Hepatocyte (in vitro differentiated cells): ENCODE measurements at regions not wholly inside any gene's neighbourhood (a gene's known extent, or its start where the extent isn't known, plus 50 kb on each side); places are given as distances from the start of the nearest gene placed in this dataset. TPM values are rescaled to one million over a fixed set of nuclear protein-coding genes. Genes with fewer than 3 reads are reported as not detected.
"Not testable (repeated sequence)": the region's sequence is repeated elsewhere in the genome, so short reads cannot be mapped to it uniquely, and the experiment has no call there.

Experiments
- DNase-seq: peaks from one replicate; pipeline ENCODE4 v3.0.0-alpha.2; 2016; ENCODE audit warnings: low spot score
- H2AFZ ChIP-seq: fragments of 200-600 bp; sonication (generic); 2 replicates; pipeline ENCODE4 v1.6.0; 2016; ENCODE audit warnings: antibody characterized with exemption, mild to moderate bottlenecking
- H3K27ac ChIP-seq: fragments of 200-600 bp; sonication (generic); 2 replicates; pipeline ENCODE4 v1.5.1; 2016; ENCODE audit warnings: mild to moderate bottlenecking
- H3K27me3 ChIP-seq: fragments of 200-600 bp; sonication (generic); 2 replicates; pipeline ENCODE4 v1.6.1; 2016
- H3K36me3 ChIP-seq: fragments of 200-600 bp; sonication (generic); replicated peaks from 2 replicates; pipeline ENCODE4 v1.5.1; 2016; ENCODE audit warnings: low read depth; ENCODE audit not compliant: insufficient read depth
- H3K4me1 ChIP-seq: fragments of 200-600 bp; sonication (generic); 2 replicates; pipeline ENCODE4 v1.5.1; 2016; ENCODE audit warnings: mild to moderate bottlenecking, moderate library complexity; ENCODE audit not compliant: insufficient read depth
- H3K4me2 ChIP-seq: fragments of 200-600 bp; sonication (generic); 2 replicates; pipeline ENCODE4 v1.6.0; 2016
- H3K4me3 ChIP-seq: fragments of 200-600 bp; sonication (generic); 2 replicates; pipeline ENCODE4 v1.5.1; 2016; ENCODE audit warnings: mild to moderate bottlenecking
- H3K79me2 ChIP-seq: fragments of 200-600 bp; sonication (generic); 2 replicates; pipeline ENCODE4 v1.6.0; 2017; ENCODE audit warnings: mild to moderate bottlenecking
- H3K9me2 ChIP-seq: fragments of 200-600 bp; sonication (generic); replicated peaks from 2 replicates; pipeline ENCODE4 v1.6.0; 2017; ENCODE audit warnings: mild to moderate bottlenecking; ENCODE audit not compliant: insufficient read depth
- H3K9me3 ChIP-seq: fragments of 200-600 bp; sonication (generic); 2 replicates; pipeline ENCODE4 v1.5.1; 2016; ENCODE audit warnings: low read depth, mild to moderate bottlenecking
- H4K20me1 ChIP-seq: fragments of 200-600 bp; sonication (generic); 2 replicates; pipeline ENCODE4 v1.6.0; 2016; ENCODE audit warnings: mild to moderate bottlenecking; ENCODE audit not compliant: insufficient read depth, poor library complexity, severe bottlenecking
- EZH2 ChIP-seq: fragments of 200-600 bp; sonication (generic); IDR thresholded peaks from 2 replicates; pipeline ENCODE4 v1.6.1; 2016; ENCODE audit warnings: antibody characterized with exemption, mild to moderate bottlenecking, borderline replicate concordance
- WGBS: methylation state at CpG from one replicate; pipeline ENCODE4 v1.1.6; 2016; ENCODE audit warnings: low lambda C conversion rate; ENCODE audit errors: missing lambda C conversion rate; 5-methylcytosine and 5-hydroxymethylcytosine counted together
- small RNA-seq: library from RNA; depleted of rRNA; stranded (forward); fragments of <200 nt; gene quantifications from one replicate; pipeline ENCODE3, GENCODE V24; 2014

DNA sequence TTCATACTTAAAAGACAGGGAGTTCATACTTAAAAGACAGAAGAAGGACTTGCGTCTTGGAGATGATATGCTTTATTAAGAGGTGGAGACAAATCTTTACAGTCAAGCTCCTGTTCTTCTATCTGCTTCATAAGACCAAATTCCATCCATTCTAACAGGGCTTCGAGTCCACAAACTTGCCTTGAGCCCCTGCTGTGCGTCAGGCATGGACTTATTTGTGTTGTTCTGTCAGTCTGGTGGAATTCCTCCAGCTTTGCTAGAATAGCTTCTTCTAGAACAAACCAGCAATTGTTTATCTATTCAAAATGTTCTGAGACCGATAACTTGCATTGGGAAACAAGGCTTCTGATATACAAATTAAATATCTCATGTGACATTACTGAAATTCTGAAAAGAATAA, 73.9 kb upstream of the SOX11 start:
- Histone ChIP-seq H2AFZ (no peak overlapping the region), H3K36me3 (no peaks in the 10 kb centered on the region), H3K4me2 (no peak overlapping the region), H3K9me2 (no peaks in the 10 kb centered on the region), H3K79me2 (no peaks in the 10 kb centered on the region), H4K20me1 (no peaks in the 10 kb centered on the region), H3K4me1 (no peaks in the 10 kb centered on the region), H3K4me3 (no peak overlapping the region), H3K9me3 (no peaks in the 10 kb centered on the region), H3K27me3 (no peaks in the 10 kb centered on the region), H3K27ac (no peak overlapping the region)
- no peak for DNase-seq
- 67% methylated on average over 4 of the region's 4 CpGs for WGBS
- no peak for TF ChIP-seq EZH2

DNA sequence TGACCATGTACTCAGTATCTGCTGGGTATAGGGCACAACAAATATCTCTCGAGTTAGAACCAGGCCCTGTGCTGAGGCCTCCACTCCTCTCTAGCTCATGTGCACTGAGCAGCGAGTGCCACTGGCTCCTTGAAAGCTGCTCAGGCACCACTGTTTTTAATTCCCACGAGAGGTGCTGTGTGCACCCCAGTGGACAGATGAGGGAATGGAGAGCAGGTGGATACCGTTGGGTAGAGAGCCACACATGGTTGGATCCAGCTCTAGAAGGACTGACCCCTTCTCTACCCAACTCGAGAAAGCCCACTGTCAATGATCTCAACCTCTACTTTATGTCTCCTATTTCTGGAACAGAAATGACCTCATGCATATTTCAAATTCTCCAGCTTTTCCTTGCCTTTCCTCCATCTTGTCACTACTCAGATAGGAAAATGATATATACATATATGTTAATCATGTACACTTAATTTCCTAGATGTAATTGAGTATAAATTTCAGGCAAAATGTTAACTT, 66.6 kb upstream of the SOX11 start:
- H3K9me2 ChIP-seq, H3K27me3 ChIP-seq, H3K4me3 ChIP-seq, H2AFZ ChIP-seq, H3K4me1 ChIP-seq, H3K36me3 ChIP-seq, H3K4me2 ChIP-seq, H3K9me3 ChIP-seq, H3K79me2 ChIP-seq, H3K27ac ChIP-seq, H4K20me1 ChIP-seq, DNase-seq: not testable (repeated sequence)
- 79% methylated on average over 5 of the region's 5 CpGs for WGBS

DNA sequence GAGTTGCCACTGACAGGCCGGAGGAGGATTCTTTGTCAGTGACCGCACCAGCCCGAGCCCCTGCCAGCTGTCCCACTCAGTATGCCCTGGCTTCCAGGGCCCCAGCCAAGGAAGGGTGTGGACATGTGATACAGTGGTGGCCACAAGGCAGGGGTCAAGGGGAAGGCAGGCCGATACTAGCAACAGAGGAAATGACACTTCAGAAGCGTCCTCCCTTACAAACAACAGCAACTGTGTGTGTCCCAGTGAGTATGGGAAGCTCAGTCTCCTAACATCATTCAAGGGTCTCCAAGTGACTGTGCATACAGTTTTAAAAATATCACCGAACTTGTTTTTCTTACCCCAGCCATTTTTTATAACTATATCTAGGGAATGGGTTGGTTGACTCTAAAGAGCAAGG, 63.7 kb upstream of the SOX11 start:
- not testable (repeated sequence) for H4K20me1 ChIP-seq, H3K36me3 ChIP-seq, H3K4me1 ChIP-seq, H3K9me2 ChIP-seq, H3K79me2 ChIP-seq, H3K4me3 ChIP-seq, H3K9me3 ChIP-seq, DNase-seq, H3K27ac ChIP-seq, H2AFZ ChIP-seq, H3K4me2 ChIP-seq, H3K27me3 ChIP-seq
- WGBS = 80% methylated on average over 3 of the region's 6 CpGs

DNA sequence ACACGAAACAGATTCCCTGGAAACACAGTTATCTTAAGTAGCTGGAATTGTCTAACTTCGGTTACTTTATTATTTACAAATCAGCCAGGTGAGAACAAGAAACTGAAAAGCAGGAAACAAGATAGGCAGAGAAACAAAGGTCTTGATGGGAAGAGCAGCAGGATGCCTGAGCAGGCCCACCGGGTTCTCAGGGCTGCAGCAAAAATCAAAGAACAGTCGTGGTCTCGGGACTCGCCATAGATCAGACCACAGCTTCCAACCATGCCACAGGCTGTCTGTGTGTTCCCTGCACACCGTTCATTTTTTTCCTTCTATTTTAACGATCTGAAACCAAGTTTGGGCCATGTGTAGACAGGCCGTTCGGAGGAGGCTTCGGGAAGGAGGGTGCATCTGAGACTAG, 62.7 kb upstream of the SOX11 start:
- H3K27me3 ChIP-seq, H3K4me3 ChIP-seq, DNase-seq, H3K9me3 ChIP-seq, H4K20me1 ChIP-seq, H3K27ac ChIP-seq, H3K4me1 ChIP-seq, H3K36me3 ChIP-seq, H2AFZ ChIP-seq, H3K79me2 ChIP-seq, H3K9me2 ChIP-seq, H3K4me2 ChIP-seq: not testable (repeated sequence)
- 75% methylated on average over 11 of the region's 11 CpGs for WGBS

DNA sequence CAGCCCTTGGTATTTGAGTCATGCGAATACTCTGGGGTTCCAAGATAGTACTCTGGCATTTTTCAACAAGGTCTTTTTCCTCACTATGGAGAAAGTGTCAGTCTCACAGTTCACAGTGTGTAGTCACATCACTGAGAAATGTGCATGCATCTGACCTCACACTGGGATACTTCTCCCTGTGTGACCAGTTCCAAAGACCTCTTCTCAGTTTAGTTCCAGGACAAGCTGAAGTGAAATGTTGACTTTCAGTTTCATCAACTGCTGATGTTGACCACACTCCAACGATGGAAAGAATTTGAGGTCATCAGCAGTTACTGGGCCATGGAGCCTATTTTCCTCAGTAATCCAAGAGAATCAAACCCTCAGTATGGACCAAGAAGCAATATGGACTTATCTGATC, 55.1 kb upstream of the SOX11 start:
- 98% methylated on average over 2 of the region's 2 CpGs for WGBS
- not testable (repeated sequence) for H3K4me1 ChIP-seq, H3K9me3 ChIP-seq, DNase-seq, H3K79me2 ChIP-seq, H3K4me2 ChIP-seq, H3K27me3 ChIP-seq, H3K36me3 ChIP-seq, H3K4me3 ChIP-seq, H3K27ac ChIP-seq, H4K20me1 ChIP-seq, H3K9me2 ChIP-seq, H2AFZ ChIP-seq

Small RNA genes in the stretch of these regions (small RNA-seq; reads per million reads assigned to genes)
- gene RF00322 = not detected
- not detected for gene RNU6-649P
